GM12892 (cell line): ENCODE measurements at regions not wholly inside any gene's neighbourhood (a gene's known extent, or its start where the extent isn't known, plus 50 kb on each side); places are given as distances from the start of the nearest gene placed in this dataset.

Source experiments
- POLR2A ChIP-seq: IDR thresholded peaks from 2 replicates; pipeline ENCODE4 v1.6.1; 2011; ENCODE audit warnings: low read depth, low read length, control low read depth
- POLR2AphosphoS5 ChIP-seq: IDR thresholded peaks from 2 replicates; pipeline ENCODE4 v1.6.1; 2011; ENCODE audit warnings: low read depth, low read length, control low read depth
- TAF1 ChIP-seq: IDR thresholded peaks from 2 replicates; pipeline ENCODE4 v1.6.1; 2011; ENCODE audit warnings: low read depth, mild to moderate bottlenecking, control low read depth, low read length, borderline replicate concordance

GRCh38 chr3:78249294-78249693 lies 1209.4 kb downstream of the ROBO2 start:
- TF ChIP-seq POLR2A = no peak
- no peak for TF ChIP-seq TAF1
- no peak for TF ChIP-seq POLR2AphosphoS5
